ENCODE measurements at regions not wholly inside any gene's neighbourhood (a gene's known extent, or its start where the extent isn't known, plus 50 kb on each side); places are given as distances from the start of the nearest gene placed in this dataset.

GRCh38 chr2:94759211-94759610 is 112.0 kb upstream of the TEKT4 start:
- DNase-seq (ENCODE audit: low read depth, low spot score) (no peak), ATAC-seq (no peak)
- H3K27ac ChIP-seq (ENCODE audit: low read length), result no peak overlapping the region
- intact Hi-C loops (cut with micrococcal nuclease; ENCODE audit: unreplicated experiment) (no loop called here), in situ Hi-C loops (cut with HindIII; ENCODE audit: low pct_unique_long_range_greater_than_20kb, low sequenced_read_pairs) (no loop called here)
- H3K4me1 ChIP-seq (ENCODE audit: control insufficient read depth, insufficient read depth, low read length), result no peaks in the 10 kb centered on the region
- no peaks in the 10 kb centered on the region for H3K36me3 ChIP-seq (ENCODE audit: control insufficient read depth, insufficient read depth, low read length)
- no peaks in the 10 kb centered on the region for H3K9me3 ChIP-seq (ENCODE audit: control insufficient read depth, insufficient read depth, low read depth, low read length)
- BruUV-seq (replicated peaks), result no TSS peak
- ChIA-PET POLR2A (no interaction called here), CTCF (no interaction called here)
- H3K4me3 ChIP-seq (ENCODE audit: low read depth in 2 of 2, low read length in 2 of 2), result no peak overlapping the region
- TF ChIP-seq REST (IDR thresholded peaks at IDR 0.05; ENCODE audit: insufficient read depth in 1 of 2, low read depth in 2 of 2, low read length in 1 of 2), result peak; percentile 85 to 88
- TF ChIP-seq POLR2AphosphoS5 (IDR thresholded peaks at IDR 0.05; ENCODE audit: low read depth, low read length), result no peak
- TF ChIP-seq CTCF (IDR thresholded peaks at IDR 0.05), result no peak
- no peak for TF ChIP-seq TCF7L2 (IDR thresholded peaks at IDR 0.05; ENCODE audit: low read depth, low read length)
- TF ChIP-seq SIN3A (IDR thresholded peaks at IDR 0.05; ENCODE audit: borderline replicate concordance, insufficient read depth, low read depth, low read length), result no peak
- H3K27me3 ChIP-seq (ENCODE audit: control insufficient read depth, insufficient read depth, low read length), result no peaks in the 10 kb centered on the region

GRCh38 chr2:94762600-94762999 is 108.6 kb upstream of the TEKT4 start:
- Histone ChIP-seq H3K27me3 (ENCODE audit: control insufficient read depth, insufficient read depth, low read length) (no peaks in the 10 kb centered on the region), H3K4me1 (ENCODE audit: control insufficient read depth, insufficient read depth, low read length) (no peaks in the 10 kb centered on the region), H3K36me3 (ENCODE audit: control insufficient read depth, insufficient read depth, low read length) (no peaks in the 10 kb centered on the region), H3K9me3 (ENCODE audit: control insufficient read depth, insufficient read depth, low read depth, low read length) (no peaks in the 10 kb centered on the region), H3K4me3 (ENCODE audit: low read depth in 2 of 2, low read length in 2 of 2) (no peak overlapping the region), H3K27ac (ENCODE audit: low read length) (no peak overlapping the region)
- in situ Hi-C loops (cut with HindIII; ENCODE audit: low pct_unique_long_range_greater_than_20kb, low sequenced_read_pairs) (no loop called here), intact Hi-C loops (cut with micrococcal nuclease; ENCODE audit: unreplicated experiment) (no loop called here)
- ChIA-PET CTCF (no interaction called here), POLR2A (no interaction called here)
- TF ChIP-seq REST (IDR thresholded peaks at IDR 0.05; ENCODE audit: insufficient read depth in 1 of 2, low read depth in 2 of 2, low read length in 1 of 2), result peak; percentile 80 to 87
- TF ChIP-seq CTCF (IDR thresholded peaks at IDR 0.05), result no peak
- no peak for TF ChIP-seq POLR2AphosphoS5 (IDR thresholded peaks at IDR 0.05; ENCODE audit: low read depth, low read length)
- BruUV-seq (replicated peaks), result no TSS peak
- no peak for DNase-seq (ENCODE audit: low read depth, low spot score)
- no peak for ATAC-seq

Data from Panc1 (cell line).